DMS79 (cell line): ENCODE measurements at regions not wholly inside any gene's neighbourhood (a gene's known extent, or its start where the extent isn't known, plus 50 kb on each side); places are given as distances from the start of the nearest gene placed in this dataset.
"Not testable (repeated sequence)": the region's sequence is repeated elsewhere in the genome, so short reads cannot be mapped to it uniquely, and the experiment has no call there.

Source experiments
- DNase-seq: peaks from one replicate; lab custom pipeline; 2025; lab: John Stamatoyannopoulos, UW

GRCh38 chr14:101286271-101287018 lies 274.9 kb upstream of the DIO3 start:
- DNase-seq = no peak

GRCh38 chr14:101288436-101289229 lies 272.7 kb upstream of the DIO3 start:
- no peak for DNase-seq

GRCh38 chr14:101289230-101289690 lies 272.0 kb upstream of the DIO3 start:
- DNase-seq = no peak

- no peak for DNase-seq
Observed at GRCh38 chr14:101289911-101290310, 271.4 kb upstream of the DIO3 start.

GRCh38 chr14:101290611-101291010 lies 270.7 kb upstream of the DIO3 start:
- DNase-seq = no peak

- no peak for DNase-seq
Observed at GRCh38 chr14:101291390-101291789, 269.9 kb upstream of the DIO3 start.

- no peak for DNase-seq
Observed at GRCh38 chr14:101292448-101292847, 268.8 kb upstream of the DIO3 start.

- DNase-seq = no peak
Observed at GRCh38 chr14:101293605-101294004, 267.7 kb upstream of the DIO3 start.

- DNase-seq = no peak
Observed at GRCh38 chr14:101294136-101294535, 267.2 kb upstream of the DIO3 start.

GRCh38 chr14:101299781-101300180 lies 261.5 kb upstream of the DIO3 start:
- DNase-seq = not testable (repeated sequence)

GRCh38 chr14:101301011-101301410 lies 260.3 kb upstream of the DIO3 start:
- no peak for DNase-seq

- not testable (repeated sequence) for DNase-seq
Observed at GRCh38 chr14:101307162-101307561, 254.1 kb upstream of the DIO3 start.

GRCh38 chr14:101311186-101311585 lies 250.1 kb upstream of the DIO3 start:
- DNase-seq = not testable (repeated sequence)

GRCh38 chr14:101313268-101313667 lies 248.0 kb upstream of the DIO3 start:
- no peak for DNase-seq

GRCh38 chr14:101315802-101316296 lies 245.4 kb upstream of the DIO3 start:
- no peak for DNase-seq

GRCh38 chr14:101318271-101318670 lies 243.0 kb upstream of the DIO3 start:
- DNase-seq = no peak

- no peak for DNase-seq
Observed at GRCh38 chr14:101320396-101320795, 240.9 kb upstream of the DIO3 start.

GRCh38 chr14:101322223-101322622 lies 239.1 kb upstream of the DIO3 start:
- no peak for DNase-seq

- DNase-seq = no peak
Observed at GRCh38 chr14:101323111-101323510, 238.2 kb upstream of the DIO3 start.

- not testable (repeated sequence) for DNase-seq
Observed at GRCh38 chr14:101323614-101324235, 237.6 kb upstream of the DIO3 start.

GRCh38 chr14:101325319-101325718 lies 236.0 kb upstream of the DIO3 start:
- DNase-seq = no peak

GRCh38 chr14:101328412-101329028 lies 232.8 kb upstream of the DIO3 start:
- no peak for DNase-seq
